ENCODE measurements at regions not wholly inside any gene's neighbourhood (a gene's known extent, or its start where the extent isn't known, plus 50 kb on each side); places are given as distances from the start of the nearest gene placed in this dataset.

- TF ChIP-seq CTCF (conservative IDR thresholded peaks at IDR 0.05) = no peak
- TF ChIP-seq ZFX (IDR thresholded peaks at IDR 0.05) = no peak
Observed at GRCh38 chr10:36089790-36090440, 447.8 kb upstream of the FZD8 start.

All from C4-2B (cell line).